ENCODE measurements at regions not wholly inside any gene's neighbourhood (a gene's known extent, or its start where the extent isn't known, plus 50 kb on each side); places are given as distances from the start of the nearest gene placed in this dataset.

GRCh38 chr6:102300350-102300749 lies 906.8 kb downstream of the GRIK2 start:
- TF ChIP-seq, protein P1, sequence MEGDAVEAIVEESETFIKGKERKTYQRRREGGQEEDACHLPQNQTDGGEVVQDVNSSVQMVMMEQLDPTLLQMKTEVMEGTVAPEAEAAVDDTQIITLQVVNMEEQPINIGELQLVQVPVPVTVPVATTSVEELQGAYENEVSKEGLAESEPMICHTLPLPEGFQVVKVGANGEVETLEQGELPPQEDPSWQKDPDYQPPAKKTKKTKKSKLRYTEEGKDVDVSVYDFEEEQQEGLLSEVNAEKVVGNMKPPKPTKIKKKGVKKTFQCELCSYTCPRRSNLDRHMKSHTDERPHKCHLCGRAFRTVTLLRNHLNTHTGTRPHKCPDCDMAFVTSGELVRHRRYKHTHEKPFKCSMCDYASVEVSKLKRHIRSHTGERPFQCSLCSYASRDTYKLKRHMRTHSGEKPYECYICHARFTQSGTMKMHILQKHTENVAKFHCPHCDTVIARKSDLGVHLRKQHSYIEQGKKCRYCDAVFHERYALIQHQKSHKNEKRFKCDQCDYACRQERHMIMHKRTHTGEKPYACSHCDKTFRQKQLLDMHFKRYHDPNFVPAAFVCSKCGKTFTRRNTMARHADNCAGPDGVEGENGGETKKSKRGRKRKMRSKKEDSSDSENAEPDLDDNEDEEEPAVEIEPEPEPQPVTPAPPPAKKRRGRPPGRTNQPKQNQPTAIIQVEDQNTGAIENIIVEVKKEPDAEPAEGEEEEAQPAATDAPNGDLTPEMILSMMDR (IDR thresholded peaks at IDR 0.05; ENCODE audit: partially characterized antibody, unreplicated experiment) = no peak
- Mint-ChIP-seq H3K27ac (ENCODE audit: unreplicated experiment) (no peak overlapping the region), H3K4me3 (ENCODE audit: unreplicated experiment) (no peak overlapping the region), H3K4me1 (ENCODE audit: low read depth, unreplicated experiment) (no peaks in the 10 kb centered on the region), H3K27me3 (ENCODE audit: unreplicated experiment) (no peaks in the 10 kb centered on the region), H3K9me3 (ENCODE audit: unreplicated experiment) (no peaks in the 10 kb centered on the region), H3K36me3 (ENCODE audit: unreplicated experiment) (no peaks in the 10 kb centered on the region)
- DNase-seq = no peak

DNA sequence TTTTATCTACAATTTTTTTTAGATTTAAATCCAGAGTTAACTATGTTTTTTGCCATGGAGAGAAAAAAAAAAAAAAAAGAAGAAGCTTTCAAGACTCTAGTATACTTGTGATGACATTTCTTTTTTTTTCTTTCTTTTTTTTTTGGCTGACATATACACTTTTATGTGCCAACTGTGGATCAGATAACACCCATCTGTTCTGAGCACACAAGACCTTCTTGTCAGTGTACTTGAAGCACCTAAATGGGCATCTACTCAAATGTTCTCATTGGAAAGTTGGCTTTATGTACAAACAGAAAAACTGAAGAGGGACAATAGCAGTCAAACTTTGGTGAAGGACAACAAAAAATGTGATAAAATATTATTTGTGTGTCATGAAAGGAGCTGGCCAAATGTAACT lies 904.5 kb downstream of the GRIK2 start:
- DNase-seq = no peak
- H3K9me3 Mint-ChIP-seq (ENCODE audit: unreplicated experiment) = no peaks in the 10 kb centered on the region
- H3K27ac Mint-ChIP-seq (ENCODE audit: unreplicated experiment) = no peak overlapping the region
- H3K36me3 Mint-ChIP-seq (ENCODE audit: unreplicated experiment) = no peaks in the 10 kb centered on the region
- no peak overlapping the region for H3K4me3 Mint-ChIP-seq (ENCODE audit: unreplicated experiment)
- no peaks in the 10 kb centered on the region for H3K27me3 Mint-ChIP-seq (ENCODE audit: unreplicated experiment)
- H3K4me1 Mint-ChIP-seq (ENCODE audit: low read depth, unreplicated experiment) = no peaks in the 10 kb centered on the region
- TF ChIP-seq, protein P1 (IDR thresholded peaks at IDR 0.05; ENCODE audit: partially characterized antibody, unreplicated experiment) = no peak

Measured in glutamatergic neuron (in vitro differentiated cells).